ENCODE measurements at regions not wholly inside any gene's neighbourhood (a gene's known extent, or its start where the extent isn't known, plus 50 kb on each side); places are given as distances from the start of the nearest gene placed in this dataset.

DNA sequence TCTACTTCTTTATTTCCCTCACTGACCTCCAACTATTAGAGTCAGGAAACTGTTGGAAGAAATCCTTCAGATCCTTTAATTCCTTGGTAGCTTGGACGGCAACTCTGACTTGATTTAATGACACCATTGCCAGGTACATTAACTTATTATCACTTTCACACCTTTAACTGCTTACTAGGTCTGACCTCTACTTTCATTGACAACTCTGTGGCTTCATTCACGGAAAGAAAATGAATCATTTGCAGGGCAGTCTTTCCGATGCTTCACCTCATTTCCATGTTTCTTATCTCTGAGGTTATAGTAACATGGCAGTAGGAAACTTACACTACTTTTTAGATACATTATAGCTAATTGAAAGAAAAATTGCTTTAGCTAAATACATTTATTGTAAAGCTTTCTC, 82.6 kb upstream of the PDGFD start:
- no peak for DNase-seq (ENCODE audit: low read depth in 2 of 2)

DNA sequence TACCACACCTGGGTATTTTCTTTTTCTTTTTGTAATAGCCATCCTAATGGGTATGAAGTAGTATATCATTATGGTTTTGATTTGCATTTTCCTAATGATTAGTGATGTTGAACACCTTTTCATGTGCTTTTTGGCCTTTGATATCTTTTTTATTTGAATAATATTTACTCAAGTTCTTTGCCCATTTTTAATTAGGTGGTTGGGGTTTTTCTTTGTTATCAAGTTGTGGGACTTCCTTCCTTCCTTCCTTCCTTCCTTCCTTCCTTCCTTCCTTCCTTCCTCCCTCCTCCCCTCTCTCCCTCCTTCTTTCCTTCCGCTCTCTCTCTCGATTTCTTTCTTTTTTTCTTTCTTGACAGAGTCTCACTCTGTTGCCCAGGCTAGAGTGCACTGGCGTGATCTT, 75.0 kb upstream of the PDGFD start:
- no peak for DNase-seq (ENCODE audit: low read depth in 2 of 2)

DNA sequence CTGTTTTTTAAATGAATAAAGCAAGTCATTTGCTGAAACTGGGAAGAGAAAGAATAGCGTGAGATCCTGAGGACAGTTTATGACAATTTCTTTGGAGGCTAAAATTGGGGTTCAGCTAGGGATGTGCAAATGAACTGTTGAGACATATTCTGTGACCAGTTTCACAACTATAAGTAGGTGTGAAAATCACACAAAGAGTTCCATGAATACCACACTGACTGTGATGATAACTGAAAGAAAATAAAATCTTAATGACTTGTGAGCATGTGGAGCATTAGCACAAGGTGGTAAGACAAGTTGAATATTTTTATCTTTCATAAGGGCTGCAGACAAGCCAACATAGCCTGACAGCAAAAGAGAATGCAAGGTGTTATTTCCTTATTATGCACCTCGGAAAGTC, 61.1 kb upstream of the PDGFD start:
- no peak for DNase-seq (ENCODE audit: low read depth in 2 of 2)

DNA sequence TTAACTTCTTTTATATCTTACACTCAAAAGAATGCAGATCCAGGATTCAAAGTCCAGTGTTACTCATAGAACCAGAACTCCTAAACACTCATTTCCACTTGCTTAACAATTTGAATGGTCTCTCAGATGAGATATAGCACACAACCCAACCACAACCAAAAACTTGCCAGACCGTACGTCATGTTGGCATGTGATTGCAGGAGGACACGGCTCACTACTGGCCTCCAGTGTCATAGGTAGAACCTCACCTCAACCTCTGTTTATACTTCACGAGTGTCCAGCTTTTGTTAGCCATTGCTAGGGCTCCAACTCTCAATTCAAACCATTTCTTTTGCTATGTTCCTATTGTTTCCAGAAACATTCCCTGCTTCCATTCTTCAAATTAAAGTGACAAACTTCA, 58.5 kb upstream of the PDGFD start:
- DNase-seq (ENCODE audit: low read depth in 2 of 2), result no peak

DNA sequence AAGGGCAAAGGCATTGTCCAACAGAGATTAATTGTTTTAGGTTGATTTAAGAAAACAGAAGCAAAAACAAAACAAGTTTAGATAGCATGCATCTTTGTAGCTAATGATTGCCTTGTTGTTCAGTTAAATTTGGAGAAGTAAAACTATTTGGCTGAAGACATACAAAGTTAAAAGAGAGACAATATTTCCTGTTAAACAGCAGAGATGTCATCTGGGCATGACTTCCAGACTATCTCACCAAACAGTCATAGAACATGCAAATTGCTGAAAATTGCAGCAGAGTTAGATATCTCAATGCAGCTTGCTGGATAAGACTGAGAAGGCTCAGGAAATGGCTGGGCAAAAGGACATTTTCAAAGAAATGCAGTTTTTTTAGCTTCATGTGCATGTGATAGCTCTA, 57.5 kb upstream of the PDGFD start:
- no peak for DNase-seq (ENCODE audit: low read depth in 2 of 2)

DNA sequence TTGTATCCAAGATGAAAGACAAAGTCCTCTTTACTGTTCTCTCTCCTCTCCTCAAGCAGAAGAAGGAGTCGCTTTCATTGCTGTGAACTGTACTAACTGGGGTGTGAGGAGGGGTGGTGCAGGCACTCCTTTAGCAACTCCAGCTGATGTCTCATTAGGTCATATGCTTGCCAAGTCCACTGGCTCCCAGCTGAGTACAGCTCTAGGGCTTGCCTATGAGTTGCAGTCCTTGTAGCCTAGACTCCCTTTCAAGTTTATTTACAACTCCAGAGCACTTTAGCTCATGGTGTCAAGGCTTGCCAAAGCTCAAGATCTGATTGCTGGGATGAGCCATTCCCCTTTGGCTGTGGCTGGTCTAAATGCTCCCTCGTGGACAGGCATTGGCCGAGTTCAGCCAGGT, 55.1 kb upstream of the PDGFD start:
- DNase-seq (ENCODE audit: low read depth in 2 of 2), result no peak

DNA sequence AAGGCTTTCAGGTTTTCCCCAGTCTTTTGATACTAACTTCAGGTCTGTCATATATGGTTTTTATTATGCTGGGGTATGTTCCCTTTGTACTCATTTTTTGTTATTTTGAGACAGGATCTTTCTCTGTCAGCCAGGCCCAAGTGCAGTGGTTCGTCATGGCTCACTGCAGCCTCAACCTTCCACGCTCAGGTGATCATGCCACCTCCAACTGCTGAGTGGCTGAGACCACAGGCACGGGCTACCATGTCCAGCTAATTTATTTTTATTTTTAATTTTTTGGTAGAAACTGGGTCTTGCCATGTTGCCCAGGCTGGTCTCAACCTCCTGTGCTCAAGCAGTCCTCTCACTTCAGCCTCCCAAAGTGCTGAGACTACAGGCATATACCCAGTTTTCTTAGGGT, 50.6 kb upstream of the PDGFD start:
- no peak for DNase-seq (ENCODE audit: low read depth in 2 of 2)
